ENCODE measurements at regions not wholly inside any gene's neighbourhood (a gene's known extent, or its start where the extent isn't known, plus 50 kb on each side); places are given as distances from the start of the nearest gene placed in this dataset.

DNA sequence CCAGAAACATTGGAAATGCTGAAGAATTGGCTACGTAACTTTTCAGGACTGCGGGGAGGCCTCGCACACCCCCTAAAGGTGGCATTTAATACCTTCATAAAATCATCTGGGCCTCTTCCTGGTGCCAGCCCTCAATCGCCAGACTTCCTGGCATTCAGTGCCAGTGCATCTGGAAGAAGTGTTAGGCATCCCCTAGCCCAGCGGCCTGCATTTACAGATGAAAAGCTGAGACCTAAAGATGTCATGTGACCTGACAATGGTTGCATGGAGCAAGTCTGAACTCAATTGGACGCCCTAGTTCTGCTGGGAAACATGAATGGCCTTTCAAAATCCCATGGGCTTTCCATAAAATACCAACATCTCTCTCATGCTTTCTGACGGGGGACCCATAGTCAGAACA, 81.0 kb upstream of the TMEM45B start:
- intact Hi-C loops (cut with micrococcal nuclease) = no loop called here
- Mint-ChIP-seq H3K27me3 (peaks cover 7% of the 10 kb centered on the region), H3K27ac (no peak overlapping the region), H3K4me3 (no peak overlapping the region), H3K4me1 (no peaks in the 10 kb centered on the region), H3K9me3 (no peaks in the 10 kb centered on the region), H3K36me3 (ENCODE audit: low read depth) (no peaks in the 10 kb centered on the region)
- ATAC-seq (ENCODE audit: low read depth) = no peak
- TF ChIP-seq, protein P1, sequence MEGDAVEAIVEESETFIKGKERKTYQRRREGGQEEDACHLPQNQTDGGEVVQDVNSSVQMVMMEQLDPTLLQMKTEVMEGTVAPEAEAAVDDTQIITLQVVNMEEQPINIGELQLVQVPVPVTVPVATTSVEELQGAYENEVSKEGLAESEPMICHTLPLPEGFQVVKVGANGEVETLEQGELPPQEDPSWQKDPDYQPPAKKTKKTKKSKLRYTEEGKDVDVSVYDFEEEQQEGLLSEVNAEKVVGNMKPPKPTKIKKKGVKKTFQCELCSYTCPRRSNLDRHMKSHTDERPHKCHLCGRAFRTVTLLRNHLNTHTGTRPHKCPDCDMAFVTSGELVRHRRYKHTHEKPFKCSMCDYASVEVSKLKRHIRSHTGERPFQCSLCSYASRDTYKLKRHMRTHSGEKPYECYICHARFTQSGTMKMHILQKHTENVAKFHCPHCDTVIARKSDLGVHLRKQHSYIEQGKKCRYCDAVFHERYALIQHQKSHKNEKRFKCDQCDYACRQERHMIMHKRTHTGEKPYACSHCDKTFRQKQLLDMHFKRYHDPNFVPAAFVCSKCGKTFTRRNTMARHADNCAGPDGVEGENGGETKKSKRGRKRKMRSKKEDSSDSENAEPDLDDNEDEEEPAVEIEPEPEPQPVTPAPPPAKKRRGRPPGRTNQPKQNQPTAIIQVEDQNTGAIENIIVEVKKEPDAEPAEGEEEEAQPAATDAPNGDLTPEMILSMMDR (IDR thresholded peaks at IDR 0.05) = no peak
- POLR2A ChIA-PET = no interaction called here
- no peak for DNase-seq
- CTCF ChIA-PET = no interaction called here

DNA sequence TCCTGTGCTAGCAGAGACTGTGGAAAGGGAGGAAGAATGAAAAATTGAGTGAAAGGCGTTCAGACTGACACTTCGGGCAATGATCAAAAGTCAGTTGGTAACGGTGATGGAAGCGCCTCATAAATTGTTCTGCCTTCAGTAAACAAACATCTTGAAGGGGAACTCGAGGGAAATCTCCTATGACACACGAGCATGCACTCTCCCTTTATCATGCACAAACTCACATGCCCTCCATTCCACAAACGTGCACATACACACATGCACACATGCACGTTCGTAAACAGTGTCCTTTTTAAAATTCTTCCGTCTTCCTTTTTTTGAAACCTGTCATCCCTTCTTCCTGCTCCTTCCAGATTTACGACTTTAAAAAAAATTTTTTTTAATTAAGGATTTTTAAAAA, 77.8 kb upstream of the TMEM45B start:
- ChIA-PET POLR2A (no interaction called here), CTCF (no interaction called here)
- Mint-ChIP-seq H3K36me3 (ENCODE audit: low read depth) (no peaks in the 10 kb centered on the region), H3K4me1 (no peaks in the 10 kb centered on the region), H3K4me3 (no peak overlapping the region), H3K27ac (no peak overlapping the region), H3K9me3 (no peaks in the 10 kb centered on the region), H3K27me3 (peaks cover 7% of the 10 kb centered on the region)
- no peak for ATAC-seq (ENCODE audit: low read depth)
- TF ChIP-seq, protein P1 (IDR thresholded peaks at IDR 0.05) = no peak
- no peak for DNase-seq
- intact Hi-C loops (cut with micrococcal nuclease) = no loop called here

DNA sequence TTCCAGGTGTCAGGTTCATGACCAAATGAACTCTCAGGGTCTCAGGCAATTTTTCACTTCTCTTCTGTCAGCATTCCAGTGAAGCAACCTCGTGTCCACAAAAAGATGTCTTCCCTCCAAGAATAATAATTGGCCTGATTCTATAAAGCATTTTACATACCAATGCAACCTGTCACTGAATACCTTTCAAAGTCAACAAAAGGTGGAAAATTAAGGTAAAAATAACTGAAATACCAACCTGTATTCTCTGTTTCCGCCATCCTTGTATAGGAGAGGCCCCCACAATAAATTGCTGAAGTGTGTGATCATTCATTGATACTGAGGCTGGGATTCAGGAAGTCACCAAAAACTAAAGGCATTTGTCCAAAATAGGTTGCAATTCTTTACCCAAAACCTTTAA, 77.4 kb upstream of the TMEM45B start:
- Mint-ChIP-seq H3K27ac (no peak overlapping the region), H3K9me3 (no peaks in the 10 kb centered on the region), H3K4me1 (no peaks in the 10 kb centered on the region), H3K36me3 (ENCODE audit: low read depth) (no peaks in the 10 kb centered on the region), H3K27me3 (peaks cover 7% of the 10 kb centered on the region), H3K4me3 (no peak overlapping the region)
- POLR2A ChIA-PET = no interaction called here
- TF ChIP-seq, protein P1 (IDR thresholded peaks at IDR 0.05) = no peak
- intact Hi-C loops (cut with micrococcal nuclease) = no loop called here
- CTCF ChIA-PET = no interaction called here
- ATAC-seq (ENCODE audit: low read depth) (no peak), DNase-seq (no peak)

DNA sequence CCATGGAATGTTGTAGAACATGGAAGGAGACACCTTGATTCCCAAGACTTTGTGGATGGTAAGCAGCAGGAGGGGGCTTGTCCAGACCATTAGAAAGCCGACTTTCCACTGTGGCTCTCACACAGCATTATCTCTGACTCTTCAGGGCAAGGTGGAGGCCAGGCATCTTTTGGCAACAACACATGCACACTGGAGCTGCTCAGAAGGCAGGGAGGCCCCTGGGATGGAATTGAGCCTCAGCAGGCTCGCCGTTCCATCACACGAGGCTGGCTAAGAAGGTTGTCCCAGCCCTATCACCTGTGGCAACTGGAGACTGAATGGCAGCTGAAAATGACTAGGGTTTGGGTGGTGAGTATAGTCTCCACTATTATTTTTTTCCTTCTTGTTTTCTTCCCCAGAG, 76.3 kb upstream of the TMEM45B start:
- no peak overlapping the region for H3K27ac Mint-ChIP-seq
- no peaks in the 10 kb centered on the region for H3K4me1 Mint-ChIP-seq
- intact Hi-C loops (cut with micrococcal nuclease) = no loop called here
- ATAC-seq (ENCODE audit: low read depth) (no peak), DNase-seq (no peak)
- H3K9me3 Mint-ChIP-seq = no peaks in the 10 kb centered on the region
- ChIA-PET CTCF (no interaction called here), POLR2A (no interaction called here)
- H3K27me3 Mint-ChIP-seq = peaks cover 5% of the 10 kb centered on the region
- no peaks in the 10 kb centered on the region for H3K36me3 Mint-ChIP-seq (ENCODE audit: low read depth)
- H3K4me3 Mint-ChIP-seq = no peak overlapping the region
- TF ChIP-seq, protein P1 (IDR thresholded peaks at IDR 0.05) = no peak

DNA sequence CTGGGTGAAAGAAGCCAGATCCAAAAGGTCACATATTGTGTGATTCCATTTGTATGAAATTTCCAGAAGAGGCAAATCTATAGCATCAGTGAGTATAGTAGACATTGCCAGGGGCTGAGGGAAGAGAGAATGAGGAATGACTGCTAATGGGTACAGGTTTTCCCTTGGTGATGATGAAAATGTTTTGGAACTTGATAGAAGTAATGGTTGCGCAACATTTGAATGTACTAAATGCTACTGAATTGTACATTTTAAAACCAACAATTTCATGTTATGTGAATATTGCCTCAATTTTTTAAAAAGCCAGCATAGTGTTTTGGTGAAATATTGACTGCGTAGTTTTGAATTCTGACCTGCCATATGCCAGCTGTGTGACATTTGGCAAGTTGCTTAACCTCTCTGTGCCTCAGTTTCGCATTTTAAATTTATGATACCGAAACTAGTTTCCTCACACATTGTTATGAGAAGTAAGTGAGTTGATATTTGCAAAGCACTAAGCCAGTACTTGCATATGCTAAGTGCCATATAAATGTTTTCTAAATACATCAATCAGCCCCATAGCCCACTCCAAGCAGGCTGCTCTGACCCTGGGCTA, 75.4 kb upstream of the TMEM45B start:
- DNase-seq (no peak), ATAC-seq (ENCODE audit: low read depth) (no peak)
- TF ChIP-seq, protein P1 (IDR thresholded peaks at IDR 0.05) = no peak
- Mint-ChIP-seq H3K4me1 (no peaks in the 10 kb centered on the region), H3K27ac (no peak overlapping the region), H3K9me3 (no peaks in the 10 kb centered on the region), H3K36me3 (ENCODE audit: low read depth) (no peaks in the 10 kb centered on the region), H3K27me3 (peaks cover 8% of the 10 kb centered on the region), H3K4me3 (no peak overlapping the region)
- ChIA-PET POLR2A (no interaction called here), CTCF (no interaction called here)
- intact Hi-C loops (cut with micrococcal nuclease) = no loop called here

Measured in activated B cell treated with CpG ODN at 0.5 μM for 24 hours (primary cell).